ENCODE measurements at regions not wholly inside any gene's neighbourhood (a gene's known extent, or its start where the extent isn't known, plus 50 kb on each side); places are given as distances from the start of the nearest gene placed in this dataset.

DNA sequence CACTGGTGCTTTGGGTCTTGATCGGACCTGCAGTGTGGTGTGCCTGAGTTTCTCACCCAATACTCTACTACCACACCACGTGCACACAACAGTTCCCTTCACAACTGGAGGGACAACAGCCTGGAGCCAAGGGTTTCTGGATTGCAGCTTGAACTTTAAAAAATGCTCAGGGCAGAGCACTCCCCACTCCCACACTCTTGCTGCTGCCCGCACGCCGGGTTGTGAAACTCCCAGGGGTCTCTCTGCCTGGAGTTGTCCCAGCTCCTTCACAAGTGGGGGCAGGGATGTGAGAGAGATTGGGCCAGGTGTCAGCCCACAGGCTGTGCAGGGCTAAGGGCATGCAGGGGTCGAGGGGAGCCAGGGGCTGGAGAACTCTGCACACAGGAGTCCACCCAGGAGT, 89.4 kb downstream of the GALR1 start:
- no peak overlapping the region for H3K4me3 ChIP-seq (ENCODE audit: low read depth, low read length, poor library complexity, severe bottlenecking)
- H3K9me2 ChIP-seq (ENCODE audit: insufficient read depth, low read length), result no peaks in the 10 kb centered on the region
- H4K20me1 ChIP-seq (ENCODE audit: insufficient read depth, low read length), result no peaks in the 10 kb centered on the region
- H3K9me3 ChIP-seq (ENCODE audit: low read length), result no peaks in the 10 kb centered on the region
- H3K4me1 ChIP-seq (ENCODE audit: insufficient read depth, low read length, poor library complexity, severe bottlenecking), result no peaks in the 10 kb centered on the region
- H3K4me2 ChIP-seq (ENCODE audit: low read length), result no peak overlapping the region
- POLR2A ChIA-PET, result no interaction called here
- no peak overlapping the region for H2AFZ ChIP-seq (ENCODE audit: low read length)
- H3K36me3 ChIP-seq (ENCODE audit: insufficient read depth, low read length), result no peaks in the 10 kb centered on the region
- intact Hi-C loops (cut with micrococcal nuclease; ENCODE audit: unreplicated experiment), result no loop called here
- no peak overlapping the region for H3K27ac ChIP-seq (ENCODE audit: low read depth, low read length, poor library complexity, severe bottlenecking)
- no TSS peak for BruUV-seq (replicated peaks)
- CTCF ChIA-PET (ENCODE audit: unreplicated experiment), result no interaction called here
- TF ChIP-seq, protein P1, sequence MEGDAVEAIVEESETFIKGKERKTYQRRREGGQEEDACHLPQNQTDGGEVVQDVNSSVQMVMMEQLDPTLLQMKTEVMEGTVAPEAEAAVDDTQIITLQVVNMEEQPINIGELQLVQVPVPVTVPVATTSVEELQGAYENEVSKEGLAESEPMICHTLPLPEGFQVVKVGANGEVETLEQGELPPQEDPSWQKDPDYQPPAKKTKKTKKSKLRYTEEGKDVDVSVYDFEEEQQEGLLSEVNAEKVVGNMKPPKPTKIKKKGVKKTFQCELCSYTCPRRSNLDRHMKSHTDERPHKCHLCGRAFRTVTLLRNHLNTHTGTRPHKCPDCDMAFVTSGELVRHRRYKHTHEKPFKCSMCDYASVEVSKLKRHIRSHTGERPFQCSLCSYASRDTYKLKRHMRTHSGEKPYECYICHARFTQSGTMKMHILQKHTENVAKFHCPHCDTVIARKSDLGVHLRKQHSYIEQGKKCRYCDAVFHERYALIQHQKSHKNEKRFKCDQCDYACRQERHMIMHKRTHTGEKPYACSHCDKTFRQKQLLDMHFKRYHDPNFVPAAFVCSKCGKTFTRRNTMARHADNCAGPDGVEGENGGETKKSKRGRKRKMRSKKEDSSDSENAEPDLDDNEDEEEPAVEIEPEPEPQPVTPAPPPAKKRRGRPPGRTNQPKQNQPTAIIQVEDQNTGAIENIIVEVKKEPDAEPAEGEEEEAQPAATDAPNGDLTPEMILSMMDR (conservative IDR thresholded peaks at IDR 0.05; ENCODE audit: low read length), result no peak
- no peak for TF ChIP-seq EZH2phosphoT487 (IDR thresholded peaks at IDR 0.05; ENCODE audit: borderline replicate concordance, low read depth, low read length)
- no peaks in the 10 kb centered on the region for H3K79me2 ChIP-seq (ENCODE audit: insufficient read depth, low read depth, low read length)
- no peak for DNase-seq (ENCODE audit: low spot score)

DNA sequence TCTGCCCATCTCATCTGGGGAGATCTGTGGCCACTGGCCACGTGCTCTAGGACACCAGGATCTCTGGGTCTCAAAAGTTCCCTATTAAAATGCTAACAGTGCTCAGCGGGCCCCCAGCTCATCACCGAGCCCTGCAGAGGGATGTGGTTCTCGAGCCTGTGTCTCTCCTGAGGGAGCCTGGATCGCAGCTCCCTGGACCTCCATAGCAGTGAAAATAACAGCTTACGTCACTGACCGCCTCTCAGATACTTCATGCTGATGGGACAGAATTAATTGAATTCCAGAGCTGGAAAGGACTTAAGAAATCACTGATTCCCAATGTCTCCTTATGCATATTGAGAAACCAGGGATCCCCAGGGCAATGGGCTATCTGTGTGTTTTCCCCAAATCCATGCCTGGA, 90.0 kb downstream of the GALR1 start:
- Histone ChIP-seq H3K36me3 (ENCODE audit: insufficient read depth, low read length) (no peaks in the 10 kb centered on the region), H3K9me3 (ENCODE audit: low read length) (no peaks in the 10 kb centered on the region), H4K20me1 (ENCODE audit: insufficient read depth, low read length) (no peaks in the 10 kb centered on the region), H3K4me1 (ENCODE audit: insufficient read depth, low read length, poor library complexity, severe bottlenecking) (no peaks in the 10 kb centered on the region), H2AFZ (ENCODE audit: low read length) (no peak overlapping the region), H3K9me2 (ENCODE audit: insufficient read depth, low read length) (no peaks in the 10 kb centered on the region), H3K4me2 (ENCODE audit: low read length) (no peak overlapping the region), H3K4me3 (ENCODE audit: low read depth, low read length, poor library complexity, severe bottlenecking) (no peak overlapping the region), H3K79me2 (ENCODE audit: insufficient read depth, low read depth, low read length) (no peaks in the 10 kb centered on the region), H3K27ac (ENCODE audit: low read depth, low read length, poor library complexity, severe bottlenecking) (no peak overlapping the region)
- DNase-seq (ENCODE audit: low spot score), result no peak
- CTCF ChIA-PET (ENCODE audit: unreplicated experiment), result no interaction called here
- TF ChIP-seq, protein P1 (conservative IDR thresholded peaks at IDR 0.05; ENCODE audit: low read length), result no peak
- TF ChIP-seq EZH2phosphoT487 (IDR thresholded peaks at IDR 0.05; ENCODE audit: borderline replicate concordance, low read depth, low read length), result no peak
- POLR2A ChIA-PET, result no interaction called here
- BruUV-seq (replicated peaks), result no TSS peak
- intact Hi-C loops (cut with micrococcal nuclease; ENCODE audit: unreplicated experiment), result no loop called here

DNA sequence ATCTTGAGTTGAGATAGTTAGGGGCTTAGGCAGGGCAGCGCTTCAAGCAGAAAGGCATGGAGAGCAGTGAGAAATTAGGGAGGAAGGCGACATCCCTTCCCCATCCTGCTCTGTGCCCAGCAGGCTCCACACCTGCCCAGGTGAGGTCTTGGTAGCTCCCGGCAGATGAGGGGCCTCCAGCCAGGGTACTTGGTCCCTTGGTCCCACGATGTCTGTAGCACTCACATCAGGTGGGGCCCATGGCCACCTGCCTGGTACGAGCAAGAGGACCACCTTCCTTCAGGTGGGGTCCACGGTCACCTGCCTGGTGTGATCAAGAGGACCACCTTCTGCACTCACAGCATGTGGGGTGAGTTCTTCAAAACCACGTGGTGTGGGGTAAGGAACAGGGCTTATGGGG, 91.2 kb downstream of the GALR1 start:
- H3K9me2 ChIP-seq (ENCODE audit: insufficient read depth, low read length), result no peaks in the 10 kb centered on the region
- H3K4me2 ChIP-seq (ENCODE audit: low read length), result no peak overlapping the region
- H3K9me3 ChIP-seq (ENCODE audit: low read length), result no peaks in the 10 kb centered on the region
- POLR2A ChIA-PET, result no interaction called here
- H3K27ac ChIP-seq (ENCODE audit: low read depth, low read length, poor library complexity, severe bottlenecking), result no peak overlapping the region
- H3K4me3 ChIP-seq (ENCODE audit: low read depth, low read length, poor library complexity, severe bottlenecking), result no peak overlapping the region
- no peaks in the 10 kb centered on the region for H4K20me1 ChIP-seq (ENCODE audit: insufficient read depth, low read length)
- BruUV-seq (replicated peaks), result no TSS peak
- no peaks in the 10 kb centered on the region for H3K79me2 ChIP-seq (ENCODE audit: insufficient read depth, low read depth, low read length)
- no peaks in the 10 kb centered on the region for H3K36me3 ChIP-seq (ENCODE audit: insufficient read depth, low read length)
- DNase-seq (ENCODE audit: low spot score), result no peak
- CTCF ChIA-PET (ENCODE audit: unreplicated experiment), result no interaction called here
- H3K4me1 ChIP-seq (ENCODE audit: insufficient read depth, low read length, poor library complexity, severe bottlenecking), result no peaks in the 10 kb centered on the region
- TF ChIP-seq, protein P1 (conservative IDR thresholded peaks at IDR 0.05; ENCODE audit: low read length), result no peak
- H2AFZ ChIP-seq (ENCODE audit: low read length), result no peak overlapping the region
- intact Hi-C loops (cut with micrococcal nuclease; ENCODE audit: unreplicated experiment), result no loop called here
